ENCODE measurements at regions not wholly inside any gene's neighbourhood (a gene's known extent, or its start where the extent isn't known, plus 50 kb on each side); places are given as distances from the start of the nearest gene placed in this dataset.

DNA sequence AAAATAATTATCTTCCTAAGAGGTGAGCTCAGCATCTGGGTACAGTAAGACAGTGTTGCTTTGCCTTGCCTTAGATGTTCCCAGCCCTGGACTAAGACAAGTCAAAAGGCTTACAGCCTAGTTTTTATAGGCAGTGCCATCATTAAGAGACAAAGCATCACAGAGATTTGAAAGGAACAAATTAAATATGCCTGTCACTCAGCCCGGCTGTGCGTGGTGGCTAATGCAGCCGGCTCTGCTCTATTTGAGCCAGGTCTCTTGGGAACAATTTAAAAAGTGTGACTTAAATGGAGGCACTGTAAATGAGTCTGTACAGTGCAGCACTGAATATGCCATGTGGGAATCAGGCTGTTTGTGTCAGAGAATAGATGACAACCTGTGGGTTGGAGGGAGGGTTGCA, 1687.4 kb upstream of the FLRT2 start:
- H3K27ac Mint-ChIP-seq, result no peak overlapping the region
- TF ChIP-seq, protein P1, sequence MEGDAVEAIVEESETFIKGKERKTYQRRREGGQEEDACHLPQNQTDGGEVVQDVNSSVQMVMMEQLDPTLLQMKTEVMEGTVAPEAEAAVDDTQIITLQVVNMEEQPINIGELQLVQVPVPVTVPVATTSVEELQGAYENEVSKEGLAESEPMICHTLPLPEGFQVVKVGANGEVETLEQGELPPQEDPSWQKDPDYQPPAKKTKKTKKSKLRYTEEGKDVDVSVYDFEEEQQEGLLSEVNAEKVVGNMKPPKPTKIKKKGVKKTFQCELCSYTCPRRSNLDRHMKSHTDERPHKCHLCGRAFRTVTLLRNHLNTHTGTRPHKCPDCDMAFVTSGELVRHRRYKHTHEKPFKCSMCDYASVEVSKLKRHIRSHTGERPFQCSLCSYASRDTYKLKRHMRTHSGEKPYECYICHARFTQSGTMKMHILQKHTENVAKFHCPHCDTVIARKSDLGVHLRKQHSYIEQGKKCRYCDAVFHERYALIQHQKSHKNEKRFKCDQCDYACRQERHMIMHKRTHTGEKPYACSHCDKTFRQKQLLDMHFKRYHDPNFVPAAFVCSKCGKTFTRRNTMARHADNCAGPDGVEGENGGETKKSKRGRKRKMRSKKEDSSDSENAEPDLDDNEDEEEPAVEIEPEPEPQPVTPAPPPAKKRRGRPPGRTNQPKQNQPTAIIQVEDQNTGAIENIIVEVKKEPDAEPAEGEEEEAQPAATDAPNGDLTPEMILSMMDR (IDR thresholded peaks at IDR 0.05), result no peak
- no peaks in the 10 kb centered on the region for H3K27me3 ChIP-seq (ENCODE audit: control insufficient read depth in 1 of 2, insufficient read depth in 2 of 2, low read length in 2 of 2)
- no peaks in the 10 kb centered on the region for H3K4me1 Mint-ChIP-seq (ENCODE audit: low read depth)
- no peak overlapping the region for H3K4me3 Mint-ChIP-seq
- ATAC-seq (ENCODE audit: poor library complexity) (no peak), DNase-seq (no peak)
- no peaks in the 10 kb centered on the region for H3K4me1 ChIP-seq (ENCODE audit: insufficient read depth, low read length)
- H3K9me3 Mint-ChIP-seq, result peaks cover 6% of the 10 kb centered on the region
- H3K9me3 ChIP-seq (ENCODE audit: control insufficient read depth in 1 of 2, insufficient read depth in 1 of 2, low read length in 2 of 2), result peaks cover 3 to 7% of the 10 kb centered on the region in 2 experiments
- ChIA-PET CTCF (no interaction called here), POLR2A (no interaction called here)
- H3K27ac ChIP-seq (ENCODE audit: low read depth in 1 of 2, low read length in 2 of 2), result no peak overlapping the region
- intact Hi-C loops (cut with DNase I, micrococcal nuclease), result no loop called here
- H3K36me3 Mint-ChIP-seq (ENCODE audit: low read depth), result no peaks in the 10 kb centered on the region
- H3K27me3 Mint-ChIP-seq, result no peaks in the 10 kb centered on the region
- H3K36me3 ChIP-seq (ENCODE audit: insufficient read depth, low read length), result no peaks in the 10 kb centered on the region
- no peak overlapping the region for H3K4me3 ChIP-seq (ENCODE audit: low read length)

DNA sequence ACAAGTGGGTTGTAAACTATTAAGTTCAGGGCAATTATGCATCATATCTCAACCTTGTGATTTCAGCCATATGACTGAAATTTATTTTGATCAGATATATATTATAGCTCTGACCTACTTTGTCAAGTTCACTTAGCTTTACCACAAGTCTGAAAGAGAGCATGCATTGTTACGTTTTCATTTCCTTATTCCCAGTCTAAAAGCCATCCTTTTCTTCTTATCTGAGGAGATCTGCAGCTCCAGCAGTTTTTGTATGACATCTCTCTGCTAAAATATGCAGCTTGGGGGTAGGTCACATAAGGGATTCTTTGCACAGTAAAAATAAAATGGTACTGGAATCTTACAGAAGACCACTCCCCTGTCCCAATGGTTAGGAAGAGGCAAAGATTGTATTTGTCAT, 1682.8 kb upstream of the FLRT2 start:
- Mint-ChIP-seq H3K27me3 (no peaks in the 10 kb centered on the region), H3K27ac (no peak overlapping the region), H3K9me3 (peaks cover 12% of the 10 kb centered on the region), H3K4me3 (no peak overlapping the region), H3K36me3 (ENCODE audit: low read depth) (no peaks in the 10 kb centered on the region), H3K4me1 (ENCODE audit: low read depth) (no peaks in the 10 kb centered on the region)
- H3K27me3 ChIP-seq (ENCODE audit: control insufficient read depth in 1 of 2, insufficient read depth in 2 of 2, low read length in 2 of 2), result no peaks in the 10 kb centered on the region
- no peak for ATAC-seq (ENCODE audit: poor library complexity)
- no peaks in the 10 kb centered on the region for H3K4me1 ChIP-seq (ENCODE audit: insufficient read depth, low read length)
- CTCF ChIA-PET, result no interaction called here
- POLR2A ChIA-PET, result no interaction called here
- H3K4me3 ChIP-seq (ENCODE audit: low read length), result no peak overlapping the region
- H3K36me3 ChIP-seq (ENCODE audit: insufficient read depth, low read length), result no peaks in the 10 kb centered on the region
- TF ChIP-seq, protein P1 (IDR thresholded peaks at IDR 0.05), result no peak
- intact Hi-C loops (cut with DNase I, micrococcal nuclease), result no loop called here
- DNase-seq, result no peak
- H3K9me3 ChIP-seq (ENCODE audit: control insufficient read depth in 1 of 2, insufficient read depth in 1 of 2, low read length in 2 of 2), result peaks cover 0 to 7% of the 10 kb centered on the region in 2 experiments
- H3K27ac ChIP-seq (ENCODE audit: low read depth in 1 of 2, low read length in 2 of 2), result no peak overlapping the region

DNA sequence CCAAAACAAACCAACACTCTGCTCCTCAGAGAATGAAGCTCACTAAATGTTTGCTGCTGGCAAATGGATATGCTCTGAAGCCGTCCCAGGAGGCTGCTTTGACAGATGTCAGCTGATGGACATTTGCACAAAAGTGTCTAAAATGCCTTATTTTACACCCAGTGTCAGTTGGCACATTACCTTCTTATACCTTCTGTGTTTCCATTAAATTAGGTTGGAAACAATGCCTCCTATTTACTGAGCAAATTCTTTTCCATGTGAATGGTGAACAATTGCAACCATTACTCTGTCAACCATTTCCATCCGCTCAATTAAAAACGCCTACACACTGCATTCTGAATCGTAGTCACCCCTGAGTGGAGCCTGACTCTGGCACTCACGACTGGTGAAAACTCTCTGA, 1679.9 kb upstream of the FLRT2 start:
- Mint-ChIP-seq H3K27me3 (no peaks in the 10 kb centered on the region), H3K9me3 (peaks cover 16% of the 10 kb centered on the region), H3K36me3 (ENCODE audit: low read depth) (no peaks in the 10 kb centered on the region), H3K4me1 (ENCODE audit: low read depth) (no peaks in the 10 kb centered on the region), H3K4me3 (no peak overlapping the region), H3K27ac (no peak overlapping the region)
- Histone ChIP-seq H3K4me3 (ENCODE audit: low read length) (no peak overlapping the region), H3K27me3 (ENCODE audit: control insufficient read depth in 1 of 2, insufficient read depth in 2 of 2, low read length in 2 of 2) (no peaks in the 10 kb centered on the region), H3K9me3 (ENCODE audit: control insufficient read depth in 1 of 2, insufficient read depth in 1 of 2, low read length in 2 of 2) (peaks cover 2 to 6% of the 10 kb centered on the region in 2 experiments), H3K4me1 (ENCODE audit: insufficient read depth, low read length) (no peaks in the 10 kb centered on the region), H3K36me3 (ENCODE audit: insufficient read depth, low read length) (no peaks in the 10 kb centered on the region), H3K27ac (ENCODE audit: low read depth in 1 of 2, low read length in 2 of 2) (no peak overlapping the region)
- DNase-seq (no peak), ATAC-seq (ENCODE audit: poor library complexity) (no peak)
- TF ChIP-seq, protein P1 (IDR thresholded peaks at IDR 0.05), result no peak
- CTCF ChIA-PET, result no interaction called here
- intact Hi-C loops (cut with DNase I, micrococcal nuclease), result no loop called here
- POLR2A ChIA-PET, result no interaction called here

Data from CD4-positive, alpha-beta T cell (primary cell).